ENCODE measurements at regions not wholly inside any gene's neighbourhood (a gene's known extent, or its start where the extent isn't known, plus 50 kb on each side); places are given as distances from the start of the nearest gene placed in this dataset.

DNA sequence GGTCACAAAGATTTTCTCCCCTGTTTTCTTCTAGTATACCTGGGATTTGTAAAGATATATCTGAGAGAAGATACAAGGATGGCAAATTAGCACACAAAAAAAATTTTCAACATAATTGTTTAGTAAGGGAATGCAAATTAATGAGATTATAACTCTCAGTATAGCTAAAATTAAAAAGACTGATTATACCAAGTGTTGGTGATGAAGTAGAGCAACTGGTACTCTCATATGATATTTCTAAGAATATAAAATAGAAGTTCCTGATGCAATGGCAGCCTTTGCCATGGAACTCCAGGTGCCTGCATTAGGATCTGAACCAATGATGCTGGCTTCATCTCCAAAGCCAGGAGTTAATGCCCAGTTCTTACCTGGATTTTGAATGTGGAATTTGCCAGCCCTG is 51.4 kb upstream of the KIAA1217 start:
- Mint-ChIP-seq H3K27me3 (peaks cover 0 to 5% (median 0%) of the 10 kb centered on the region in 5 donors), H3K4me1 (no peaks in the 10 kb centered on the region), H3K36me3 (no peaks in the 10 kb centered on the region), H3K27ac (no peak overlapping the region), H3K4me3 (no peak overlapping the region), H3K9me3 (peaks cover 6 to 26% (median 10%) of the 10 kb centered on the region in 11 donors)
- Histone ChIP-seq H3K4me1 (ENCODE audit: control insufficient read depth in 2 of 2, insufficient read depth in 2 of 2, low read length in 2 of 2) (no peaks in the 10 kb centered on the region), H3K4me3 (ENCODE audit: low read length) (no peak overlapping the region), H3K27me3 (ENCODE audit: control insufficient read depth in 2 of 2, insufficient read depth in 2 of 2, low read length in 2 of 2) (peaks cover 0 to 3% of the 10 kb centered on the region in 2 donors), H3K36me3 (ENCODE audit: control insufficient read depth in 2 of 3, insufficient read depth in 3 of 3, low read length in 3 of 3) (no peaks in the 10 kb centered on the region), H3K27ac (ENCODE audit: low read depth, low read length) (no peak overlapping the region), H3K9me3 (ENCODE audit: control insufficient read depth in 2 of 3, low read length in 3 of 3) (peaks cover 0 to 5% (median 0%) of the 10 kb centered on the region in 3 experiments)
- DNase-seq (no peak), ATAC-seq (no peak)
- ChIA-PET POLR2A (no interaction called here), CTCF (no interaction called here)
- intact Hi-C loops (cut with micrococcal nuclease) = no loop called here
